IMR-90 (cell line): ENCODE measurements at regions not wholly inside any gene's neighbourhood (a gene's known extent, or its start where the extent isn't known, plus 50 kb on each side); places are given as distances from the start of the nearest gene placed in this dataset.

Experiments used
- ATAC-seq: fragments of 200-7000 bp; cut with Tn5 transposase; 2 replicates; pipeline ENCODE4 v1.9.1; 2020; ENCODE audit warnings: low read depth, mild to moderate bottlenecking, moderate library complexity
- BruUV-seq: library from RNA; stranded (reverse); fragments of 400-500 nt; replicated peaks from 2 replicates; lab custom pipeline; 2021; lab: Mats Ljungman, UMichigan
- CTCF ChIA-PET: fragments of 300-600 bp; formaldehyde crosslinking; extraction: SDS; loops from one replicate; lab custom pipeline; 2021; ENCODE audit warnings: antibody characterized with exemption; lab: Yijun Ruan, JAX
- POLR2A ChIA-PET: fragments of 300-600 bp; sonication (Branson Sonifier 250); formaldehyde crosslinking; loops from one replicate; lab custom pipeline; 2022; ENCODE audit warnings: antibody characterized with exemption; ENCODE audit not compliant: unreplicated experiment; lab: Charles Lee
- DNase-seq: peaks from one replicate; pipeline ENCODE4 v3.0.0; 2013
- H2AFZ ChIP-seq: replicated peaks from 2 replicates; pipeline ENCODE3; 2013; ENCODE audit warnings: low read length, mild to moderate bottlenecking; ENCODE audit not compliant: poor library complexity
- H2AK5ac ChIP-seq: 2 replicates; pipeline ENCODE4 v1.6.1; 2013; ENCODE audit warnings: low read depth, low read length, inconsistent platforms
- H2AK9ac ChIP-seq: replicated peaks from 2 replicates; pipeline ENCODE3; 2013; ENCODE audit warnings: mild to moderate bottlenecking, low read depth, low read length, moderate library complexity; ENCODE audit not compliant: poor library complexity
- H2BK120ac ChIP-seq: 2 replicates; pipeline ENCODE4 v1.6.1; 2013; ENCODE audit warnings: low read depth, low read length, inconsistent platforms
- H2BK15ac ChIP-seq: 3 replicates; pipeline ENCODE4 v1.6.1; 2013; ENCODE audit warnings: low read depth, low read length, inconsistent platforms
- H2BK20ac ChIP-seq: 2 replicates; pipeline ENCODE4 v1.6.1; 2013; ENCODE audit warnings: low read depth, mild to moderate bottlenecking, inconsistent platforms, low read length, moderate library complexity
- H2BK5ac ChIP-seq: 2 replicates; pipeline ENCODE4 v1.6.1; 2013; ENCODE audit warnings: mild to moderate bottlenecking, low read depth, low read length, inconsistent platforms; ENCODE audit not compliant: poor library complexity, severe bottlenecking
- H3K14ac ChIP-seq: replicated peaks from 2 replicates; pipeline ENCODE4 v1.6.1; 2013; ENCODE audit warnings: low read depth, low read length, inconsistent platforms
- H3K18ac ChIP-seq: 2 replicates; pipeline ENCODE4 v1.6.1; 2013; ENCODE audit warnings: low read depth, low read length, control low read depth
- H3K23ac ChIP-seq: 2 replicates; pipeline ENCODE4 v1.6.1; 2013; ENCODE audit warnings: low read depth, low read length, inconsistent platforms
- H3K27ac ChIP-seq: 2 replicates; pipeline ENCODE4 v1.5.1; 2013; ENCODE audit warnings: mild to moderate bottlenecking, control low read depth, low read length; ENCODE audit not compliant: insufficient read depth
- H3K27me3 ChIP-seq: 2 replicates; pipeline ENCODE4 v1.6.1; 2013; ENCODE audit warnings: low read length; ENCODE audit not compliant: control insufficient read depth, insufficient read depth
- H3K36me3 ChIP-seq: 2 replicates; pipeline ENCODE4 v1.6.1; 2013; ENCODE audit warnings: low read length, mixed read lengths; ENCODE audit not compliant: control insufficient read depth, insufficient read depth
- H3K4ac ChIP-seq: 2 replicates; pipeline ENCODE4 v1.6.1; 2013; ENCODE audit warnings: low read depth, low read length, inconsistent platforms
- H3K4me1 ChIP-seq: 2 replicates; pipeline ENCODE4 v1.6.1; 2013; ENCODE audit warnings: low read length, mixed read lengths; ENCODE audit not compliant: control insufficient read depth, insufficient read depth
- H3K4me2 ChIP-seq: 2 replicates; pipeline ENCODE4 v1.6.1; 2013; ENCODE audit warnings: low read depth, mild to moderate bottlenecking, control low read depth, low read length, moderate library complexity
- H3K4me3 ChIP-seq: 2 replicates; pipeline ENCODE4 v1.5.1; 2013; ENCODE audit warnings: low read depth, mild to moderate bottlenecking, control low read depth, low read length, moderate library complexity; ENCODE audit not compliant: insufficient read depth
- H3K56ac ChIP-seq: 2 replicates; pipeline ENCODE4 v1.6.1; 2013; ENCODE audit warnings: low read length, inconsistent platforms; ENCODE audit not compliant: insufficient read depth; ENCODE audit errors: extremely low read depth
- H3K79me1 ChIP-seq, 2 experiments: 2 replicates each; pipeline ENCODE4 v1.6.1; 2013; ENCODE audit warnings: low read length in 2 of 2, inconsistent platforms in 1 of 2, low read depth in 1 of 2
- H3K9ac ChIP-seq: 2 replicates; pipeline ENCODE4 v1.6.1; 2013; ENCODE audit warnings: low read depth, low read length, control low read depth
- H3K9me1 ChIP-seq: 2 replicates; pipeline ENCODE4 v1.6.1; 2013; ENCODE audit warnings: low read length, inconsistent platforms; ENCODE audit not compliant: insufficient read depth
- H3K9me3 ChIP-seq: 2 replicates; pipeline ENCODE4 v1.6.1; 2013; ENCODE audit warnings: low read length; ENCODE audit not compliant: control insufficient read depth, insufficient read depth
- H4K20me1 ChIP-seq: 2 replicates; pipeline ENCODE4 v1.6.1; 2013; ENCODE audit warnings: low read length, inconsistent platforms; ENCODE audit not compliant: insufficient read depth
- H4K5ac ChIP-seq: 2 replicates; pipeline ENCODE4 v1.6.1; 2013; ENCODE audit warnings: mild to moderate bottlenecking, low read depth, low read length, control low read depth
- H4K8ac ChIP-seq, 2 experiments: 2 replicates each; pipeline ENCODE4 v1.6.1; 2013; ENCODE audit warnings: low read depth in 2 of 2, low read length in 2 of 2, control low read depth in 1 of 2, inconsistent platforms in 1 of 2
- H4K91ac ChIP-seq: 2 replicates; pipeline ENCODE4 v1.6.1; 2013; ENCODE audit warnings: low read depth, low read length, inconsistent platforms; ENCODE audit not compliant: insufficient read depth
- BHLHE40 ChIP-seq: fragments of 150-350 bp; IDR thresholded peaks from 2 replicates; pipeline ENCODE4 v1.6.1; 2016; ENCODE audit warnings: mild to moderate bottlenecking, low read depth, low read length
- CTCF ChIP-seq: conservative IDR thresholded peaks from 2 replicates; pipeline ENCODE4 v1.5.1; 2012; ENCODE audit warnings: mild to moderate bottlenecking, low read depth, low read length, improper control_type of control experiment
- FOS ChIP-seq: fragments of 150-350 bp; IDR thresholded peaks from 2 replicates; pipeline ENCODE4 v1.6.1; 2016; ENCODE audit warnings: low read depth, low read length
- MAFK ChIP-seq: IDR thresholded peaks from 2 replicates; pipeline ENCODE4 v1.6.1; 2012; ENCODE audit warnings: low read depth, low read length, improper control_type of control experiment
- MXI1 ChIP-seq: IDR thresholded peaks from 2 replicates; pipeline ENCODE4 v1.6.1; 2012; ENCODE audit warnings: low read depth, mild to moderate bottlenecking, low read length, moderate library complexity, borderline replicate concordance
- RFX5 ChIP-seq: IDR thresholded peaks from 2 replicates; pipeline ENCODE4 v1.8.0; 2012; ENCODE audit warnings: low read depth, mild to moderate bottlenecking, low read length, moderate library complexity
- WGBS, 2 experiments: methylation state at CpG; one replicate each; pipeline versions ENCODE4 v1.1.5 to v1.1.7; 2013; ENCODE audit warnings: missing lambda C conversion rate in 2 of 2; ENCODE audit not compliant: insufficient read length in 1 of 2; ENCODE audit errors: extremely low coverage in 2 of 2; 5-methylcytosine and 5-hydroxymethylcytosine counted together
- dilution Hi-C: fragments of 300-500 bp; cut with HindIII; formaldehyde crosslinking; loops from one replicate; pipeline ENCODE4 v1.14.3; 2018; ENCODE audit warnings: low sequenced_read_pairs; ENCODE audit not compliant: unreplicated experiment
- in situ Hi-C: fragments of 300-500 bp; cut with MboI; formaldehyde crosslinking; loops from 3 replicates; pipeline ENCODE4 v1.14.3; 2019; ENCODE audit warnings: low sequenced_read_pairs, inconsistent platforms, mixed read lengths
- intact Hi-C: fragments of 100-400 bp; cut with micrococcal nuclease; formaldehyde crosslinking; loops from 2 replicates; pipeline ENCODE4 v1.10.0; 2022

GRCh38 chr5:82448374-82448773 is 170.2 kb upstream of the RPS23 start:
- H3K9ac ChIP-seq, result no peak overlapping the region
- intact Hi-C loops (no loop called here), dilution Hi-C loops (no loop called here), in situ Hi-C loops (no loop called here)
- H3K4ac ChIP-seq, result no peak overlapping the region
- no peak overlapping the region for H4K91ac ChIP-seq
- no peak overlapping the region for H2AFZ ChIP-seq
- H2AK9ac ChIP-seq, result no peak overlapping the region
- no peak overlapping the region for H3K23ac ChIP-seq
- no peaks in the 10 kb centered on the region for H3K9me1 ChIP-seq
- H4K20me1 ChIP-seq, result no peaks in the 10 kb centered on the region
- CTCF ChIA-PET, result no interaction called here
- no peak overlapping the region for H2BK20ac ChIP-seq
- H4K5ac ChIP-seq, result no peak overlapping the region
- POLR2A ChIA-PET, result no interaction called here
- H3K27ac ChIP-seq, result no peak overlapping the region
- H3K18ac ChIP-seq, result no peak overlapping the region
- WGBS, 2 experiments, result no CpG with 5 or more reads among the region's 2 CpGs
- no peaks in the 10 kb centered on the region for H3K9me3 ChIP-seq
- no peak overlapping the region for H2AK5ac ChIP-seq
- no peak overlapping the region for H2BK15ac ChIP-seq
- H3K36me3 ChIP-seq, result no peaks in the 10 kb centered on the region
- no peak overlapping the region for H3K56ac ChIP-seq
- no peak overlapping the region for H2BK5ac ChIP-seq
- DNase-seq (no peak), ATAC-seq (no peak)
- TF ChIP-seq MXI1 (no peak), MAFK (no peak), FOS (no peak), CTCF (no peak), RFX5 (no peak), BHLHE40 (no peak)
- no peak overlapping the region for H3K4me2 ChIP-seq
- no peaks in the 10 kb centered on the region for H3K79me1 ChIP-seq
- no peak overlapping the region for H4K8ac ChIP-seq
- H3K27me3 ChIP-seq, result peaks cover 24% of the 10 kb centered on the region
- no TSS peak for BruUV-seq
- no peak overlapping the region for H2BK120ac ChIP-seq
- H3K14ac ChIP-seq, result no peak overlapping the region
- H3K4me1 ChIP-seq, result no peaks in the 10 kb centered on the region
- no peak overlapping the region for H3K4me3 ChIP-seq
